CD14-positive monocyte (primary cell): ENCODE measurements at regions not wholly inside any gene's neighbourhood (a gene's known extent, or its start where the extent isn't known, plus 50 kb on each side); places are given as distances from the start of the nearest gene placed in this dataset.
"Not testable (repeated sequence)": the region's sequence is repeated elsewhere in the genome, so short reads cannot be mapped to it uniquely, and the experiment has no call there.

ENCODE experiments used
- DNase-seq, 3 donors: peaks; one replicate each; pipeline ENCODE4 v3.0.0-alpha.2; 2011 to 2022
- H2AFZ ChIP-seq: 2 replicates; pipeline ENCODE4 v1.6.0; 2012; ENCODE audit warnings: mild to moderate bottlenecking, low read depth, low read length, inconsistent platforms; ENCODE audit not compliant: insufficient read depth, poor library complexity, severe bottlenecking
- H3K27ac ChIP-seq, 2 donors: 1 replicate in 1 of 2; 2 replicates in 1 of 2; pipeline ENCODE4 v1.5.1; 2012 to 2013; ENCODE audit warnings: low read length in 2 of 2, control low read depth in 1 of 2, inconsistent platforms in 1 of 2, low read depth in 1 of 2, mild to moderate bottlenecking in 1 of 2
- H3K27me3 ChIP-seq, 2 donors: one replicate each; pipeline versions ENCODE4 v1.6.0 to v1.6.1; 2011 to 2013; ENCODE audit warnings: low read length in 2 of 2; ENCODE audit not compliant: control insufficient read depth in 2 of 2, insufficient read depth in 2 of 2
- H3K36me3 ChIP-seq, 2 donors: replicated peaks in 1 of 2; 1 replicate in 1 of 2; 2 replicates in 1 of 2; pipeline versions ENCODE4 v1.5.1 to v1.6.1; 2012 to 2013; ENCODE audit warnings: low read length in 2 of 2, control low read depth in 1 of 2, inconsistent platforms in 1 of 2, mild to moderate bottlenecking in 1 of 2; ENCODE audit not compliant: insufficient read depth in 2 of 2, control insufficient read depth in 1 of 2
- H3K4me1 ChIP-seq, 2 donors: 1 replicate in 1 of 2; 2 replicates in 1 of 2; pipeline versions ENCODE4 v1.5.1 to v1.6.1; 2012 to 2013; ENCODE audit warnings: low read length in 2 of 2, control low read depth in 1 of 2, inconsistent platforms in 1 of 2, mild to moderate bottlenecking in 1 of 2, moderate library complexity in 1 of 2; ENCODE audit not compliant: insufficient read depth in 2 of 2, control insufficient read depth in 1 of 2
- H3K4me2 ChIP-seq: replicated peaks from 2 replicates; pipeline ENCODE3; 2012; ENCODE audit warnings: low read length, moderate library complexity, mild to moderate bottlenecking; ENCODE audit not compliant: poor library complexity, severe bottlenecking; ENCODE audit errors: extremely low read depth
- H3K4me3 ChIP-seq, 3 experiments: fragments of 200-600 bp in 1 of 3; sonication (generic) in 1 of 3; replicated peaks in 1 of 3; 1 replicate in 2 of 3; 2 replicates in 1 of 3; pipeline ENCODE4 v1.5.1; 2011 to 2013; ENCODE audit warnings: low read length in 3 of 3, mild to moderate bottlenecking in 3 of 3, control low read depth in 2 of 3, low read depth in 2 of 3, inconsistent platforms in 1 of 3, moderate library complexity in 1 of 3
- H3K79me2 ChIP-seq: 2 replicates; pipeline ENCODE4 v1.6.0; 2012; ENCODE audit warnings: mild to moderate bottlenecking, control low read depth, inconsistent platforms, low read length, moderate library complexity; ENCODE audit not compliant: insufficient read depth
- H3K9ac ChIP-seq: 2 replicates; pipeline ENCODE4 v1.6.0; 2017; ENCODE audit warnings: low read length, mild to moderate bottlenecking; ENCODE audit not compliant: insufficient read depth, poor library complexity, severe bottlenecking
- H3K9me3 ChIP-seq, 2 donors: replicated peaks in 1 of 2; 1 replicate in 1 of 2; 2 replicates in 1 of 2; pipeline versions ENCODE4 v1.5.1 to v1.6.1; 2012 to 2013; ENCODE audit warnings: low read length in 2 of 2, control low read depth in 1 of 2; ENCODE audit not compliant: control insufficient read depth in 1 of 2, insufficient read depth in 1 of 2
- H4K20me1 ChIP-seq: 2 replicates; pipeline ENCODE4 v1.6.0; 2012; ENCODE audit warnings: mild to moderate bottlenecking, low read length, control low read depth, moderate library complexity; ENCODE audit not compliant: insufficient read depth
- H3K27ac Mint-ChIP-seq, 7 donors: one replicate each; pipeline ENCODE4 v1.8.0; 2020; ENCODE audit warnings: mild to moderate bottlenecking in 7 of 7, mixed read lengths in 7 of 7, moderate library complexity in 6 of 7, inconsistent platforms in 2 of 7
- H3K27me3 Mint-ChIP-seq, 3 donors: one replicate each; pipeline ENCODE4 v1.8.0; 2021 to 2022; ENCODE audit warnings: low read depth in 3 of 3, mild to moderate bottlenecking in 3 of 3, mixed read lengths in 3 of 3, moderate library complexity in 3 of 3, inconsistent platforms in 1 of 3
- H3K36me3 Mint-ChIP-seq, 2 donors: one replicate each; pipeline ENCODE4 v1.8.0; 2020; ENCODE audit warnings: mixed read lengths in 2 of 2, inconsistent platforms in 1 of 2, mild to moderate bottlenecking in 1 of 2
- H3K4me1 Mint-ChIP-seq: one replicate; pipeline ENCODE4 v1.8.0; 2020; ENCODE audit warnings: mild to moderate bottlenecking, mixed read lengths
- H3K4me3 Mint-ChIP-seq, 2 donors: one replicate each; pipeline ENCODE4 v1.8.0; 2020; ENCODE audit warnings: mild to moderate bottlenecking in 2 of 2, mixed read lengths in 2 of 2, moderate library complexity in 1 of 2
- H3K9me3 Mint-ChIP-seq, 7 donors: one replicate each; pipeline ENCODE4 v1.8.0; 2020 to 2022; ENCODE audit warnings: mixed read lengths in 7 of 7, mild to moderate bottlenecking in 6 of 7, moderate library complexity in 6 of 7, inconsistent platforms in 2 of 7
- WGBS: methylation state at CpG from one replicate; pipeline ENCODE4 v1.1.5; 2013; ENCODE audit warnings: missing lambda C conversion rate; ENCODE audit not compliant: insufficient coverage; 5-methylcytosine and 5-hydroxymethylcytosine counted together
- intact Hi-C, 2 donors: fragments of 100-400 bp; cut with micrococcal nuclease; formaldehyde crosslinking; loops; one replicate each; pipeline versions ENCODE4 v1.15.0 to v1.15.1; 2023
- TF ChIP-seq, protein P1 (sequence below): fragments of 200-600 bp; IDR thresholded peaks from one replicate; pipeline ENCODE4 v1.8.0; 2022; ENCODE audit warnings: antibody characterized with exemption, mild to moderate bottlenecking

DNA sequence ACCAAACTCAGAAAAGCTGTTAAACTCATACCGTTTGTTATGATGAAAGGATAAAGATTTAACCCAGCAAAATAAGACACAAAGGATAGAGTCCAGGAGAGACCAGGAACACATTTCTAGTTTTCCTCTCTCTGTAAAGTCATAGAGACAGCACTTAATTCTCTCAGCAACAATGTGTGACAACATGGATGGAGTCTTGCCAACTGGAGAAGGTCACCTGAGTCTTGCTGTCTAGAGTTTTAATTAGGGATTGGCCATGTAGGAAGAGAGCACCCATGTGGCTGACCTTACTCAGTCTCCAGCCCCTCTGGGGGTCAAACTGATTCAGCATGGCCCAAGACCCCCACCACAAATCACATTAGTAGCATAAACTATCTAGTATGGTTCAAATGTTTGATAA, 151.0 kb upstream of the ATF7IP start:
- H3K4me2 ChIP-seq, result no peak overlapping the region
- peaks cover 4 to 7% of the 10 kb centered on the region in 2 donors for H3K4me1 ChIP-seq
- intact Hi-C loops, result no loop called here
- peaks cover 5% of the 10 kb centered on the region for H3K4me1 Mint-ChIP-seq
- H3K27ac Mint-ChIP-seq, result no peak overlapping the region
- H3K4me3 Mint-ChIP-seq, result no peak overlapping the region
- no peaks in the 10 kb centered on the region for H3K36me3 Mint-ChIP-seq
- no CpG with 5 or more reads among the region's 1 CpG for WGBS
- TF ChIP-seq, protein P1, sequence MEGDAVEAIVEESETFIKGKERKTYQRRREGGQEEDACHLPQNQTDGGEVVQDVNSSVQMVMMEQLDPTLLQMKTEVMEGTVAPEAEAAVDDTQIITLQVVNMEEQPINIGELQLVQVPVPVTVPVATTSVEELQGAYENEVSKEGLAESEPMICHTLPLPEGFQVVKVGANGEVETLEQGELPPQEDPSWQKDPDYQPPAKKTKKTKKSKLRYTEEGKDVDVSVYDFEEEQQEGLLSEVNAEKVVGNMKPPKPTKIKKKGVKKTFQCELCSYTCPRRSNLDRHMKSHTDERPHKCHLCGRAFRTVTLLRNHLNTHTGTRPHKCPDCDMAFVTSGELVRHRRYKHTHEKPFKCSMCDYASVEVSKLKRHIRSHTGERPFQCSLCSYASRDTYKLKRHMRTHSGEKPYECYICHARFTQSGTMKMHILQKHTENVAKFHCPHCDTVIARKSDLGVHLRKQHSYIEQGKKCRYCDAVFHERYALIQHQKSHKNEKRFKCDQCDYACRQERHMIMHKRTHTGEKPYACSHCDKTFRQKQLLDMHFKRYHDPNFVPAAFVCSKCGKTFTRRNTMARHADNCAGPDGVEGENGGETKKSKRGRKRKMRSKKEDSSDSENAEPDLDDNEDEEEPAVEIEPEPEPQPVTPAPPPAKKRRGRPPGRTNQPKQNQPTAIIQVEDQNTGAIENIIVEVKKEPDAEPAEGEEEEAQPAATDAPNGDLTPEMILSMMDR, result no peak
- H3K79me2 ChIP-seq, result no peaks in the 10 kb centered on the region
- DNase-seq, result no peak
- H3K27me3 ChIP-seq, result no peaks in the 10 kb centered on the region
- no peak overlapping the region for H3K27ac ChIP-seq
- no peaks in the 10 kb centered on the region for H3K9me3 ChIP-seq
- H3K36me3 ChIP-seq, result no peaks in the 10 kb centered on the region
- H3K4me3 ChIP-seq, result no peak overlapping the region
- peaks cover 0 to 7% (median 2%) of the 10 kb centered on the region in 7 donors for H3K9me3 Mint-ChIP-seq
- H2AFZ ChIP-seq, result no peak overlapping the region
- H4K20me1 ChIP-seq, result no peaks in the 10 kb centered on the region
- peaks cover 0 to 5% (median 0%) of the 10 kb centered on the region in 3 donors for H3K27me3 Mint-ChIP-seq
- no peak overlapping the region for H3K9ac ChIP-seq

DNA sequence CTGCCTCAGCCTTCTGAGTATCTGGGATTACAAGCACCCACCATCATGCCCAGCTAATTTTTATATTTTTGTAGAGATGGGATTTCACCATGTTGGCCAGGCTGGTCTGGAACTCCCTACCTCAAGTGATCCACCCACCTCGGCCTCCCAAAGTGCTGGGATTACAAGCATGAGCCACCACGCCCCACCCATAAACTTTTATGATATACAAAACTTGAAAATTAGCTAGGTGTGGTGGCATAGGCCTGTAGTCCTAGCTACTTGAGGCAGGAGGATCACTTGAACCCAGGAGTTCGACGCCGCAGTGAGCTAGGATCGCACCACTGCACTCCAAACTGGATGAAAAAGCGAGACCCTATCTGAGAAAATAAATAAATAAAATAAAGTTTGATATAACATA, 149.5 kb upstream of the ATF7IP start:
- H3K4me1 Mint-ChIP-seq, H3K27me3 ChIP-seq, H3K4me3 Mint-ChIP-seq, H3K27me3 Mint-ChIP-seq, H3K4me1 ChIP-seq, DNase-seq, H3K27ac ChIP-seq, intact Hi-C loops, H3K4me2 ChIP-seq, H3K36me3 Mint-ChIP-seq, H3K79me2 ChIP-seq, H3K9ac ChIP-seq, H3K27ac Mint-ChIP-seq, H3K9me3 ChIP-seq, H3K36me3 ChIP-seq, H4K20me1 ChIP-seq: not testable (repeated sequence)
- peak overlapping the region; percentile 81 for H2AFZ ChIP-seq
- peaks cover 4 to 11% (median 6%) of the 10 kb centered on the region in 7 donors for H3K9me3 Mint-ChIP-seq
- peak overlapping the region in 1 of 3 experiments; percentile 37 for H3K4me3 ChIP-seq
- no CpG with 5 or more reads among the region's 7 CpGs for WGBS
